LoVo (cell line): ENCODE measurements at regions not wholly inside any gene's neighbourhood (a gene's known extent, or its start where the extent isn't known, plus 50 kb on each side); places are given as distances from the start of the nearest gene placed in this dataset.
"Not testable (repeated sequence)": the region's sequence is repeated elsewhere in the genome, so short reads cannot be mapped to it uniquely, and the experiment has no call there.

Experiments used
- DNase-seq: peaks from one replicate; pipeline ENCODE4 v3.0.0-alpha.2; 2016; ENCODE audit warnings: low spot score

- DNase-seq = no peak
These were observed 239.2 kb downstream of the ADGRD1 start for GRCh38 chr12:131192951-131193350.

DNA sequence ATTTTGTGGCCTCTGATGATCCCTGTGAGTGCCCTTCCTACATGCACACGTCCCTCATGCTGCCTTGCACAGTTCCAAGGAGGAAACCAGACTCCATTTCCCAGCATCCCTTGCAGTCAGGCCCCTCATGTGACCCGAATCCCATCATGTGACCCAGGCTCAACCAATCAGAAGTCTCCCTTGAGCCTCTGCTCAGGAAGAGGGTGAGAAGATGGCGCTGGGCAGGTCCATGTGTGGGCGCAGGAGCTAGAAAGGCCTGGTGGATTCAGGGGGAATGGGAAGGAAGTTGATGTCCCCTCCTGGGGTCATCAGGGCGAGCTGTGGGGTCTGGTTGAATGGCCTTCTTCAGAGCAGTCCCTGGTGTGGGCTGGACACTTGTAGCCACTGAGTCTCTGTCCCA lies 240.5 kb downstream of the ADGRD1 start:
- no peak for DNase-seq

DNA sequence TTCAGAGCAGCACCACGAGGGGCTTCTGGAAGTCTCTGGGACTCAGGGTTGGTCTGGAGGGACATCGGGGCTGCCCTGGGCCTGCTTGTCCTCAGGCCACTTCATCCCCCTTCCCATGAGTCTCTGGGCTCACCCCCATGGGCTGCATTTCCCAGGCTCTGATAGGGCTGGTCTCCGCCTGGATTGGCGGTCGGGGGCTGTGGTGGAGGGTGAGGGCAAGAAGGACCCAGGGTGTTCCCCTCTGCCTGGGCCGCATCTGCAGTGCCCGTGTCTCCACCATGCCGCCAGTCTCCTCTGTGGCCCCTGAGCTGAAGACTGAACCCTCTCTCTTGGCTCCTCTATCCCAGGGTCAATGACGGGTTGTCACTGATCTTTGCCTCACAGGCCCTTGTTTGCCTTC lies 242.1 kb downstream of the ADGRD1 start:
- no peak for DNase-seq

DNA sequence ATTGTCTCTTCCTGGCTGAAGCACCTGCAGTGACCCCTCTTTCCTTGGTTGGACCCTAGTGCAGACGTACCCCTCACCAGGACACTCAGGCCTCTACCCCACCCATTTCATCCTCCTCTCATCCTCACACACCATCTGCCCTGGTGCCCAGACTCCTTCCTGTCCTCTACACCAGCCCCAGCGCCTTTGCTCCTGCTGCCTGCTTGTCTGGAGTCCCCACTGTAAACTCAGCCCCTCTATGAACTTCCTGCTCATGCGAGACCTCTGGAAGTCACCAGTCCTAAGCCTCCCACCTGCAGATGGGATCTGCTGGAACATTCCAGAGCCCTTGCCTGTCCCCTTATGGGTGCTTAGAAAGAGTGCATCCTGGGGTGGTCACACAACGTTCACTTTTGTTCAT lies 242.5 kb downstream of the ADGRD1 start:
- DNase-seq = no peak

DNA sequence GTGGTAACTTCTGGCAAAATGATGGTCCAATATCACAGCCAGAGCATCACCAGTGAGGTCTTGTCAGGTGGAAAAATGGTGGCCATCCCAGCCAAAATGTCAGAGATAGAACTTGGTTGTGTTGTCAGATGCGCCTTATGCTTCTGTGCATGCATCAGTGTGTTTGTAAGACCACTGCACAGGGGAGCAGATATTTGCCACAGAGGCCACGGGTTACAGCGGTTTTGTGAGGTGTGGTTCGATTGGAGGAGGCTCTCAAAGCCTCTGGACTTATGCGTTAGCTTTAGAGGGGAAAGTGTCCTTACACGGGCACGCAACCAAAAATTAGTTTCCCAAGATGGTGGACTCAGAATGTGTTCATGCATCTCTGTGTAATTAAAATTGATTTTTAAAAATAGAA lies 243.8 kb downstream of the ADGRD1 start:
- DNase-seq = no peak

DNA sequence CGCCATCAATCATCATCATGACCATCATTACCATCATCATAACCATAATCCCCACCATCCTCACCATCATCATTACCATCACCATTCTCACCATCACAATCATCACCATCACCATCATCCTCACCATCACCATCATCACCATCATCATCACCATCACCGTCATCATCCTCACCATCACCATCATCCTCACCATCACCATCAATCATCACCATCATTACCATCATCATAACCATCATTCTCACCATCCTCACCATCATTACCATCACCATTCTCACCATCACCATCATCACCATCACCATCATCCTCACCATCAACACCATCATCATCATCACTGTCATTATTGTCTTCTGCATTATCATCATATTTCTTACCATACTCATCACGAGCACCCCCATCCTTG lies 245.5 kb downstream of the ADGRD1 start:
- no peak for DNase-seq

- DNase-seq = not testable (repeated sequence)
These were observed 248.2 kb downstream of the ADGRD1 start for GRCh38 chr12:131201912-131202311.

DNA sequence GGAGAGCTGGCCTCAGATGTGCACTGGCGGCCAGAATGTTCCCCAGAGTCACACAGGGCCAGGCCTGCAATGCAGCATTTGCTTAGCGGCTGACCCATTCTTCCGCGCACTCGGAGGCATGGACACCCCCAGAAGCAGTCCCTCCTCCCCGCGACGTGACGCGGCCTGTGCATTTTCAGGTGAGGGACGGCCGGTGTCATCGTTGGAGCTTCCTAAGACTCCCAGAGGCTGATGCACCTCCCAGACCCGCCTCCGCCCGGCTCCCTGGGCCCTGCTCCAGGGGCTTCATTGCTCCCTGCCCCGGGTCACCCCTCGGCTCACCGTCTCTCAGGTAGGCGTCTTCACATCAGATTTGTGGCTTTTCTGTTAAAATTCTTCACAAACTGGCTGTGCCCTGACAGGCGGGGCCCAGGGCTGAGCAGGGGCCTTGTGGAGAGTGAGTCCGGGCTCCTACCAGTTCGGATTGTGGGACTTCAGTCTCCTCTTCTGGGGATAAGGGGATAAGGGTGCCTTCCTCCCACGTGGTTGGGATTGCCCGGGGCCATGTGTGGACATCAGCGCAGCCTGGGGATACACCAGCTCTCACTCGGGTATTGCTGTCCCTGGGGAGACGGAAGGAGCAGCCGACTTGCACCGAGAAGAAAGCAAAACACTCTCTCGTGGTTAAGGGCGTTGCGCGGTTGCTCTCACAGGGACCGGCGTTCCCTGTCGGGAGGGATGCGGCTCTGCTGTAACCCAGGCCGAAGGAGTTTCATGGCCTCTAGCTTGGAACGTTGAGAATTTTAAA lies 249.1 kb downstream of the ADGRD1 start:
- DNase-seq = no peak

DNA sequence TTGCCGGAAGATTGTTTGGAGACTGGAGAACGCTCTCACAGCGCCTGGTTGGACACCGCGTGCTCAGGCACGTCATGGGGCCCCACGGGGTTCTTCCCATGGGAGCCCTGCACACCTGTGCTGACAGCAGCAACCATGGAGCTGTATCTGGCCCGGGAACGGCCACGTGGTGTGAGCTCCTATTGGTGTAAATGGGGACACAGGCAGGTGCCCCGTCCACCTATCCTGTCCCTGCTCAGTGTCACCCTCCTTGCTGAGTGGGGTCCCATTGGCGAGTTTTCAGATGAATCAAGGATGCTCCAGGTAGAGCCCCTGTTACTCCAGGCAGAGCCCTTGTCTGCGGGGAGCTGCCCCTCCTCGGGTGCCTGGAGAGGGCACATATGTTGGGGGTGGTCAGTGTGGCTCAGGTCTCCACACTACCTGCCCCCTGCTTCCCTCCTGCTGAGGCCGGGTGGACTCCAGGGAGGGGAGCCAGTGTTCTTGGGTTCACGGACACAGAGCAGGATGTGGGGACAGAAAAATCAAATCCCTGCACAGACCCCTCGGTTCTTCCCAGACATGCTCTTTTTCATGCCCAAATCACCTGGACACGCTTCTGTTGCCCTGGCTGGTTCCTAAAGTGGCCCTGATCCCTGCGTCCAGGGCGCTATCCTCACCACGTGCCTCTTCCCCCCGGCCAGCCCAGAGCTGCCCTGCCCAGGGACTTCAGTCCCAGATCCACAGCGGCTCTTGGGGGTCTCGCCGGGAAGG lies 250.1 kb downstream of the ADGRD1 start:
- DNase-seq = no peak

- DNase-seq = no peak
These were observed 250.9 kb downstream of the ADGRD1 start for GRCh38 chr12:131204416-131205274.

DNA sequence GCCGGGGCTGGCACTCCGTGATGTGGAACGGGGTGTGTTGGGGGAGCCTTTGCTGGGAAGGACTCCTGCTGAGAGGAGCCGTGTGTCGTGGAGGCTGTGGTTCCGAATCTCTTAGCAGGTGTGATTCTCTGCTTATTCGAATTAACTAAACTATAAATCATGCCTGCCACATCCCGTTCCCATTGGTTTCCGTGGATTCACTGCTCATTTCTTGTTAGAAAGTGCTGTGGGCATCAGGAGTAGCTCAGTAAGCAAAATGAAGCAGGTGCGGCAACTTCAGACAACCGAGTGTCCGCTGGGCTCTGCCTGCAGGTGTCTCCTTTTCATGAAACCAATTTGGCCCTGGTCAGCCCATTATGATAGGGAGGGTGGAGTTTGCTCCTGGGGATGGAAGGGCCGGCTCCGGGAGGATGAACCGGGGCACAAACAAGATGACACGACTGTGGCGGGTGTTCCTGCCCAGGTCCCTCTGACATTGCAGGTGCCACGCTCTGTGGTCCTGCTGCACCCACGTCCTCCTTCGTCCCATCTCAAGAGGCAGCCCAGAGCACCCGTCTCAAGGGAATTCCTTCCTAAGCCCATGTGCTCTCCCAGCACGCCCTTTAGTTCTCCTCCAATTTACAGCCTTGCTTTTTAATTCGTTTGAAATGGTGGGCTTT lies 251.7 kb downstream of the ADGRD1 start:
- not testable (repeated sequence) for DNase-seq

DNA sequence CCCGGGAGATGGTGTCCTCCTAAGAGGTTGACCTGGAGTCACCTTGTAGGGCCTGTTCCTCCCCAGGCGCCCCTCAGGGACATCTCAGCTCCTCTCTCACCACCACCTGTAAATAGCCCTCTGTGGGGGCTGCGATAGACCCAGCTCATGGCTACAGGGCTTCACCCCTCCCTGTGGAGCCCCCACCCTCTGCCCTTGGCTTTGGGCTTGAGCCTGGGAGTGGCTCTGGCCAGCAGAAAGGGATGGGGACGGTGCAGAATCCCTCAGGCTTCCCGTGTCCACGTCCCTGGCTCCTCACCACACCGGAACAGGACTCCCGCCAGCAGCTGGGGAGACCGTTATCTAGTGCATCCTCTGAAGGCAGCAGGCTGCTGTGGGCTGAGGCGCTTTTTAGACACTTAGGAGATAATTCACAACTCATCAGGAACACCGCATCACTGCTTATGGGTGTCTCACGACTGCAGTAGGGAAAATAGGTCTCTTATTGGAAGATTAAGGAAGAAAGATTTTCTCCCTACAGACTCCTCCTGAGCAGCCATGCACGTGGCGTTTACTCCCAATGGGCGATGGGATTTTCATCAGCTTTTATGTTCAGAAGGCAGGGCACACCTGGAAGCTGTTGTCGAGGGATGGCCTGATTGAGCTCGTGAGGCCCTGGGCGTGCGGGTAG lies 253.1 kb downstream of the ADGRD1 start:
- not testable (repeated sequence) for DNase-seq

DNA sequence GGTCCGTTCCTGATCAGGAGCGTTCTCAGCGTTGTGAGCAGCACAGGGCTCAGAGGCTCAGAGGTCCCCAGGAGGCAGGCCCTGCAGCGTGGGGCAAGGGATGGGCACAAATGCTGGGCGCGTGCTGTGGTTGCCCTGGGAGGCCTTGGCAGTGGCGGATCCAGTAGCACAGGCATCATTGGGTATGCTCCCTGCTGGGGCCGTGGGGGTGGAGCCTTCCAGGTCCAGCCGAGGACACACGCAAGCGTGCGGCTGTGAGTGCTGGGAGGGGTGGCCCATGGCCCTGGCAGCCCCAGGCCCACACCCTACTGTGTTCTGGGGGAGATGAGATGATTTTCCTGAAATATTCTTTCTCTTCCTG lies 253.6 kb downstream of the ADGRD1 start:
- not testable (repeated sequence) for DNase-seq

GRCh38 chr12:131207841-131208240 lies 254.1 kb downstream of the ADGRD1 start:
- DNase-seq = not testable (repeated sequence)

GRCh38 chr12:131208425-131208824 lies 254.7 kb downstream of the ADGRD1 start:
- no peak for DNase-seq

DNA sequence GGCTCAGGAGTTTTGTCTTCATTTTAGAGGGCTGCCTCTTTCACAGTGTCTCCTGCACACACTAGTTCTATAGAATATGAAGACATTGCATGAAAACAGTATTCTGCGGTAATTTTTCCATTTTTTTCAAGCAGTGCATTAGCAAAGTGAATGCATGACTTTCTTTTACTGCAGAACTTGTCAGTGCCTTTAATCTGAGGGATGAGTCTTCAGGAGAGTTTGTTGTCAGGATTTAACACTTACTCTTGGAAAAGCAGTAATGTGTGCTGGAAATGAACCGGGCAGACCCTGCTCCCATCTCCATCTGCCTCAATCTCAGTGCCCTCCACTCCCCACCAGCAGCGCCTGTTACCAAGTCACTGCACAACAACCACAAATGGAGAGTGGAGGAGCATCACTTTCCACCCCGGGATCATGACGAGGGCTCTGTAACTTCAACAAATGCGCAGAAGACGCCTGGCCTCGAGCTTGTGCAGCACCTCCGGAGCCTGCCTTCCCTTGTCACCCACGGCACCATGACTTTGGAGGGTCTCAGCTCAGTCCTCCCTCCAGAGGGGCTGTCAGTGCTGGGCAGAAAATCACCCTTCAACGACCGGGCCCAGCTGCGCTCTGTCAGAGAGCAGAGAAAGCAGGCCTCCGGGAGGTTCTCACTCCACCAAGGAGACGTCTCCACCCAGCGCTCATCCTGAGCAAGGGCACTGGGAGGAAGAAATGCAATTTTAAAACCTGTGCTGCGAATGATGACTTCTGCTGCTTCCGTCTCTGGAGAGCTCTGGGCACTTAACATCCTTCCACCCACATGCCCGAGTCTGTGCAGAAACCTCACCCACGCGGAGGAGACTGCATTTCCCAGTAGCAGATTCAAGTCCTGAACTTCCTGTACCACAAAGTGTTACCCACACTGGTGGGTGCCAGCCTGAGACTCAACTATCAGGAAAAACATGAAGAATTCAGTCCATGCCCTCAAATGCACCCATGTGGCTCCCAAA lies 255.7 kb downstream of the ADGRD1 start:
- DNase-seq = no peak

DNA sequence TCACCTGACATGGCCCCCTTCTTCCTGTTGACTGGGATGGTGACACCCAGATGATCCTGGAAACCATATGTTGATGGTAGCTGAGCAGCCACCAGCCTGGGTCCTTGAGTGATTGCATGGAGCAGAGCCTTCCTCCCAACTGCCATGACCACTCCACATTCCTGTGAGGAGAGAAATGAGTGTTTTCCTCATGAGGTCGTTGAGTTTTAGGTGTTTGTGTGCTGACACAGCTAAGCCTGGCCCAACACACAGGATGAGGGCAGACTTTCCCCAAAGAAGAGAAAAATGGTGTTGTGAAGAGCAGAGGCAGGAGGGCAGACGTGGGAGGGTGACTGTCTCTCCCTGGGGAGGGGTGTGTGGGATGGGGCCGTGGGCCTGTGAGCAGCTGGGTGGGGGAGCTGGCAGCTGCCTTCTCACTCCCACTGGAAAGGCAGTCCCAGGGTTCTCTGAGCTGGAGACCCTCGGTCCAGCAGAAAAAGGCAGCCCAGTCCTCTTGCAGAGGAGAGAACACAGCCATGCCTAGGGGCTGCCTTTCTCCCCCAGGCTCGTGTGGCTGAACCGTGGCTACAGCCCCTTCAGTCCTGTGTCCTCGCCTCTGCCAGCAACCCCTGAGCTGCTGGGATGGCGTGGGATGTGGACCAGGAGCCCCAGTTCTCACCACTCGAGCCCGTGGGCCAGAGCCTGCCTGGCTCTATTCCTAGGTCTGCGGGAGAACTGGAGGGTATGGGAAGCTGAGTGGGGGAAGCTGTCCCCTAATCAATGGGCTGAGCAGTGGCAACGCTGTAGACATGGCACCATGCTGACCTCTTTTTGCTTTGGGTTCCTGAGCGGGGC lies 257.0 kb downstream of the ADGRD1 start:
- DNase-seq = no peak

DNA sequence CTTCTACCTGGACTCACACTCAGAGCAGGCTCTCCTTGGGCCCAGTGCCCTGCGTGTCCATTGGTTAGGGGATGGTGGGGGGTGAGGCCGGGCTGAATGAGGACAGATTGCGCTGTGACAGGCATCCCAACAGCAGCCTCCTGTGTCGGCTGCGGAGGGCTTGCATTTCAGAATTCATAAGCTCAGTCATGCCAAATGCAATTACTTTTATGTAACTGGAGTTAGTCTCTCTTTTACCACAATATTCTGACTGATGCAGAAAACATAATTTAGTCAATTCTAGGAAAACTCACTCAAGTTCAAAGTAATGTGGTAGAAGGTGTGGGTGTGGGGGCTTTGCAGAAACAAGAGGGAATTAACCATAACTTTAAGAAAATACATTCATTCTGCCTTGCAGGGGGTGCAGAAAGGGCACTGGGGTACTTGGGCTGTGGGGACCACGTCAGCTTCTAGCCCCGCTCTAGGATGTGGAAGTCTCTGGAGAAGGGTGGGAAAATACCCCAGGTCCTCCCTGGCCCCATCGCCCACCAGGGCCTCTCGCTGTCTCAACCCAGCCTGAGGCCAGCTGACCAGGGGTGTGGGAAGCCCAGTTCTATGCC lies 257.7 kb downstream of the ADGRD1 start:
- no peak for DNase-seq

GRCh38 chr12:131213896-131214442 lies 260.3 kb downstream of the ADGRD1 start:
- DNase-seq = no peak
